WTC11 (cell line): ENCODE measurements at regions not wholly inside any gene's neighbourhood (a gene's known extent, or its start where the extent isn't known, plus 50 kb on each side); places are given as distances from the start of the nearest gene placed in this dataset.

Experiments used
- ATAC-seq: fragments of 200-7000 bp; cut with Tn5 transposase; 2 replicates; pipeline ENCODE4 v1.10.0; 2021; ENCODE audit warnings: mild to moderate bottlenecking, moderate library complexity
- CTCF ChIA-PET: fragments of 300-600 bp; sonication (Branson Sonifier 250); formaldehyde crosslinking; loops from one replicate; lab custom pipeline; 2021; ENCODE audit warnings: antibody characterized with exemption; lab: Charles Lee
- POLR2A ChIA-PET: fragments of 350-600 bp; sonication (Branson Sonifier 250); formaldehyde crosslinking; loops from one replicate; lab custom pipeline; 2021; ENCODE audit warnings: antibody characterized with exemption; lab: Charles Lee
- DNase-seq: peaks from one replicate; pipeline ENCODE4 v3.0.0; 2021; ENCODE audit warnings: low spot score
- H3K27ac Mint-ChIP-seq: 2 replicates; pipeline ENCODE4 v1.8.0; 2021; ENCODE audit warnings: mixed read lengths
- H3K27me3 Mint-ChIP-seq: 2 replicates; pipeline ENCODE4 v1.8.0; 2021; ENCODE audit warnings: low read depth, mild to moderate bottlenecking, moderate library complexity, mixed read lengths
- H3K36me3 Mint-ChIP-seq: 2 replicates; pipeline ENCODE4 v1.8.0; 2021; ENCODE audit warnings: mixed read lengths
- H3K4me1 Mint-ChIP-seq: 2 replicates; pipeline ENCODE4 v1.8.0; 2022; ENCODE audit warnings: mixed read lengths
- H3K4me3 Mint-ChIP-seq: 2 replicates; pipeline ENCODE4 v1.8.0; 2021; ENCODE audit warnings: mild to moderate bottlenecking, moderate library complexity, mixed read lengths
- H3K9me3 Mint-ChIP-seq: 2 replicates; pipeline ENCODE4 v1.8.0; 2021; ENCODE audit warnings: mixed read lengths
- CREB1 ChIP-seq: sonication (generic); formaldehyde crosslinking; IDR thresholded peaks from 2 replicates; pipeline ENCODE4 v1.8.0; 2023; ENCODE audit warnings: mild to moderate bottlenecking, missing genetic modification reagents
- FOXK1 ChIP-seq: sonication (generic); formaldehyde crosslinking; IDR thresholded peaks from 2 replicates; pipeline ENCODE4 v1.8.0; 2022; ENCODE audit warnings: mild to moderate bottlenecking, moderate library complexity, missing genetic modification reagents
- GRHL2 ChIP-seq: fragments of 250-450 bp; sonication (Bioruptor Pico); IDR thresholded peaks from 2 replicates; pipeline ENCODE4 v1.8.0; 2022; ENCODE audit warnings: mild to moderate bottlenecking, moderate library complexity; ENCODE audit not compliant: insufficient replicate concordance, severe bottlenecking
- GTF2I ChIP-seq: fragments of 250-450 bp; sonication (Bioruptor Pico); conservative IDR thresholded peaks from 2 replicates; pipeline ENCODE4 v1.4.0; 2021; ENCODE audit warnings: mild to moderate bottlenecking
- IRF2 ChIP-seq: sonication (generic); formaldehyde crosslinking; IDR thresholded peaks from 2 replicates; pipeline ENCODE4 v1.8.0; 2022; ENCODE audit warnings: low read depth, missing genetic modification reagents, borderline replicate concordance
- NFYB ChIP-seq: sonication (generic); formaldehyde crosslinking; conservative IDR thresholded peaks from 2 replicates; pipeline ENCODE4 v1.8.0; 2022; ENCODE audit warnings: low read depth, missing genetic modification reagents
- NR1H2 ChIP-seq: sonication (generic); formaldehyde crosslinking; IDR thresholded peaks from 2 replicates; pipeline ENCODE4 v1.9.0; 2021; ENCODE audit warnings: mild to moderate bottlenecking, moderate library complexity, missing genetic modification reagents
- PRRX2 ChIP-seq: fragments of 250-450 bp; sonication (Bioruptor Pico); IDR thresholded peaks from 2 replicates; pipeline ENCODE4 v1.8.0; 2021; ENCODE audit warnings: mild to moderate bottlenecking
- RELA ChIP-seq: sonication (generic); formaldehyde crosslinking; IDR thresholded peaks from 2 replicates; pipeline ENCODE4 v1.8.1; 2022; ENCODE audit warnings: missing genetic modification reagents, mild to moderate bottlenecking, borderline replicate concordance
- TEAD1 ChIP-seq: sonication (generic); formaldehyde crosslinking; IDR thresholded peaks from 2 replicates; pipeline ENCODE4 v1.8.0; 2022; ENCODE audit warnings: mild to moderate bottlenecking, missing genetic modification reagents
- TEAD4 ChIP-seq: sonication (generic); formaldehyde crosslinking; IDR thresholded peaks from 2 replicates; pipeline ENCODE4 v1.8.0; 2022; ENCODE audit warnings: mild to moderate bottlenecking, missing genetic modification reagents
- ZNF138 ChIP-seq: sonication (generic); formaldehyde crosslinking; conservative IDR thresholded peaks from 2 replicates; pipeline ENCODE4 v1.8.1; 2022; ENCODE audit warnings: mild to moderate bottlenecking, moderate library complexity, missing genetic modification reagents
- ZNF317 ChIP-seq: sonication (generic); formaldehyde crosslinking; IDR thresholded peaks from 2 replicates; pipeline ENCODE4 v1.8.1; 2023; ENCODE audit warnings: low read depth, mild to moderate bottlenecking, moderate library complexity, missing genetic modification reagents, borderline replicate concordance
- TF ChIP-seq, protein P1 (sequence below): sonication (generic); formaldehyde crosslinking; IDR thresholded peaks from 2 replicates; pipeline ENCODE4 v1.8.1; 2022; ENCODE audit warnings: low read depth, mild to moderate bottlenecking, moderate library complexity, missing genetic modification reagents, borderline replicate concordance
- TF ChIP-seq, protein P2 (sequence below): sonication (generic); formaldehyde crosslinking; IDR thresholded peaks from 2 replicates; pipeline ENCODE4 v1.8.1; 2023; ENCODE audit warnings: mild to moderate bottlenecking, missing genetic modification reagents, moderate library complexity
- TF ChIP-seq, protein P3 (sequence below): sonication (generic); formaldehyde crosslinking; IDR thresholded peaks from 2 replicates; pipeline ENCODE4 v1.8.0; 2022; ENCODE audit warnings: mild to moderate bottlenecking, missing genetic modification reagents
- TF ChIP-seq, protein P4 (sequence below): sonication (generic); formaldehyde crosslinking; IDR thresholded peaks from 2 replicates; pipeline ENCODE4 v1.8.1; 2023; ENCODE audit warnings: mild to moderate bottlenecking, missing genetic modification reagents
- TF ChIP-seq, protein P5 (sequence below): sonication (generic); formaldehyde crosslinking; IDR thresholded peaks from 2 replicates; pipeline ENCODE4 v1.8.0; 2023; ENCODE audit warnings: missing genetic modification reagents, mild to moderate bottlenecking, borderline replicate concordance
- TF ChIP-seq, protein P6 (sequence below): fragments of 250-450 bp; sonication (Bioruptor Pico); IDR thresholded peaks from 2 replicates; pipeline ENCODE4 v2.1.2; 2022; ENCODE audit warnings: mild to moderate bottlenecking, moderate library complexity
- TF ChIP-seq, protein P7 (sequence below): sonication (generic); formaldehyde crosslinking; IDR thresholded peaks from 2 replicates; pipeline ENCODE4 v1.8.1; 2023; ENCODE audit warnings: mild to moderate bottlenecking, moderate library complexity, missing genetic modification reagents

DNA sequence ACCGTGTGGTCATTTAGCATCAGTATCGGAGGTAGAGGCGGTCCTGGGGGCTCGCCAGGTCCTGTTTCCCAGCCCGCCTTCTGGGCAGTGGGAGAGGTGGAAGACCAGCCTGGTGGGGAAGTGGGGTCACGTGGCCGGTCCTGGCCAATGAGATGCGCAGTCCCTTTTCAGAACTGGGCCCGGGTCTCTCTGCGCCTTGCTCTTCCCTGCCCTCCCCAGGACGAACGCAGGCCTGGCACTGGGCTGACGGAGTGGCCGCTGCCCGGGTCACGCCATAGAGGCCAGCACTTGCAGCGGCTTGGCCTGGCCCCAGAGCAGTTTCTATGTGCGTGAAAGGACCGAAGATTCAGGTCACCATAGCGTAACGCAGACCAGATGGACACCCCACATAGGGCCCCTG lies 97.6 kb downstream of the OLFM1 start:
- TF ChIP-seq, protein P1, sequence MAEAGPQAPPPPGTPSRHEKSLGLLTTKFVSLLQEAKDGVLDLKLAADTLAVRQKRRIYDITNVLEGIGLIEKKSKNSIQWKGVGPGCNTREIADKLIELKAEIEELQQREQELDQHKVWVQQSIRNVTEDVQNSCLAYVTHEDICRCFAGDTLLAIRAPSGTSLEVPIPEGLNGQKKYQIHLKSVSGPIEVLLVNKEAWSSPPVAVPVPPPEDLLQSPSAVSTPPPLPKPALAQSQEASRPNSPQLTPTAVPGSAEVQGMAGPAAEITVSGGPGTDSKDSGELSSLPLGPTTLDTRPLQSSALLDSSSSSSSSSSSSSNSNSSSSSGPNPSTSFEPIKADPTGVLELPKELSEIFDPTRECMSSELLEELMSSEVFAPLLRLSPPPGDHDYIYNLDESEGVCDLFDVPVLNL (CRISPR knock-in tag) = no peak
- TF ChIP-seq NFYB (CRISPR knock-in tag) (no peak), NR1H2 (no peak), IRF2 (no peak)
- TF ChIP-seq, protein P2, sequence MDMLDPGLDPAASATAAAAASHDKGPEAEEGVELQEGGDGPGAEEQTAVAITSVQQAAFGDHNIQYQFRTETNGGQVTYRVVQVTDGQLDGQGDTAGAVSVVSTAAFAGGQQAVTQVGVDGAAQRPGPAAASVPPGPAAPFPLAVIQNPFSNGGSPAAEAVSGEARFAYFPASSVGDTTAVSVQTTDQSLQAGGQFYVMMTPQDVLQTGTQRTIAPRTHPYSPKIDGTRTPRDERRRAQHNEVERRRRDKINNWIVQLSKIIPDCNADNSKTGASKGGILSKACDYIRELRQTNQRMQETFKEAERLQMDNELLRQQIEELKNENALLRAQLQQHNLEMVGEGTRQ = peak; percentile 79
- TF ChIP-seq, protein P3, sequence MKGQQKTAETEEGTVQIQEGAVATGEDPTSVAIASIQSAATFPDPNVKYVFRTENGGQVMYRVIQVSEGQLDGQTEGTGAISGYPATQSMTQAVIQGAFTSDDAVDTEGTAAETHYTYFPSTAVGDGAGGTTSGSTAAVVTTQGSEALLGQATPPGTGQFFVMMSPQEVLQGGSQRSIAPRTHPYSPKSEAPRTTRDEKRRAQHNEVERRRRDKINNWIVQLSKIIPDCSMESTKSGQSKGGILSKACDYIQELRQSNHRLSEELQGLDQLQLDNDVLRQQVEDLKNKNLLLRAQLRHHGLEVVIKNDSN = peak; percentile 56; the same call in 1 of the 2 replicates
- POLR2A ChIA-PET = no interaction called here
- DNase-seq (no peak), ATAC-seq (no peak)
- H3K4me1 Mint-ChIP-seq = peaks cover 4% of the 10 kb centered on the region; the same call in 1 of the 2 replicates
- no peaks in the 10 kb centered on the region for H3K36me3 Mint-ChIP-seq
- H3K9me3 Mint-ChIP-seq = no peaks in the 10 kb centered on the region
- H3K4me3 Mint-ChIP-seq = no peak overlapping the region
- H3K27ac Mint-ChIP-seq = no peak overlapping the region
- H3K27me3 Mint-ChIP-seq = peaks cover 3% of the 10 kb centered on the region; the same call in 1 of the 2 replicates
- CTCF ChIA-PET = no interaction called here

DNA sequence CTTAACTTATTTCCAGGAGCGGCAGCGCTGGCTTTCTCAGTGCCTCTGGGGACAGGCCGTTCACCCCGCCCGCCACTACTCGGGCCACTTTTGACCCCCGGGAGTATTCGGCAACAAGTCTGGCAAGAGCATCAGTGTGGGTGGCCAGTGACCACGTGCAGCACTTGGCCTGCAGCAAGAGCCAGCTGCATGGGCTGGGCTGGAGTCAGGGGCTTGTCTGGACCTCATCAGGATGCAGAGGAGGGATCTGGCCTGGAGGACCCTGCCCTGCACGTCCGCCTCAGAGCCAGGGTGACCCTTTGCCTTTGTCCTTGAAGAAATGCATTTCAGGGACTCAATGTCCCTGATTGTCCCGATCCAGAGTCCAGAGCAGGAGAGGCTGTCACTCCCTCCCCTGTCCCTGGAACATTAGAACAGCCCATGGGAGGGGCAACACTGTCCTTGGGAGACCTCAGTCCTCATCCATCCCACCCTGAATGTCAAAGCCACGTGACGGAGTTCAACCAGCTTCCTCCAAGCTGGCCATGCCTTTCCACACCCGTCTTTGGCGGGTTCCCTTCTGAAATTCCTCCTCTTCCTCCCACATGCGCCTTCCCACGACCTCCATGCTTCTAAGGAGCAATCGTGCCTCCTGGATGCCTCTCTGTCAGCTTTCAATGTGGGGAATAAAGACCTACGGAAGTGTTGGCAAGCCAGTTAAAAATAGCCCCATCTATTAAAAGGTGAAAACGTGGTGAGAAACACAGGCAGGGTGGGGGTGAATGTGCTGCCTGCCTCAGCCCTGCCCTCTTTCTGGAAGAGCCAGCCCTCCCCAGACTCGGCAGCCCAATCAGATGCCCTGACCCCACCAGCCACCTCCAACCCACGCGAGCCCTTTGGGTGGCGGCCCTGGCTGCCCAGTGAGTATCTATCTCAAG lies 99.0 kb downstream of the OLFM1 start:
- ATAC-seq = no peak
- DNase-seq = no peak
- no peaks in the 10 kb centered on the region for H3K36me3 Mint-ChIP-seq
- H3K27me3 Mint-ChIP-seq = peaks cover 3% of the 10 kb centered on the region; the same call in 1 of the 2 replicates
- H3K9me3 Mint-ChIP-seq = no peaks in the 10 kb centered on the region
- H3K4me1 Mint-ChIP-seq = peaks cover 4% of the 10 kb centered on the region; the same call in 1 of the 2 replicates
- ChIA-PET CTCF (no interaction called here), POLR2A (no interaction called here)
- no peak overlapping the region for H3K27ac Mint-ChIP-seq
- no peak overlapping the region for H3K4me3 Mint-ChIP-seq
- no peak for TF ChIP-seq ZNF317 (CRISPR knock-in tag)
- TF ChIP-seq RELA = no peak
- no peak for TF ChIP-seq TEAD4 (CRISPR knock-in tag)
- no peak for TF ChIP-seq CREB1 (CRISPR knock-in tag)
- no peak for TF ChIP-seq ZNF138 (CRISPR knock-in tag)
- TF ChIP-seq, protein P4, sequence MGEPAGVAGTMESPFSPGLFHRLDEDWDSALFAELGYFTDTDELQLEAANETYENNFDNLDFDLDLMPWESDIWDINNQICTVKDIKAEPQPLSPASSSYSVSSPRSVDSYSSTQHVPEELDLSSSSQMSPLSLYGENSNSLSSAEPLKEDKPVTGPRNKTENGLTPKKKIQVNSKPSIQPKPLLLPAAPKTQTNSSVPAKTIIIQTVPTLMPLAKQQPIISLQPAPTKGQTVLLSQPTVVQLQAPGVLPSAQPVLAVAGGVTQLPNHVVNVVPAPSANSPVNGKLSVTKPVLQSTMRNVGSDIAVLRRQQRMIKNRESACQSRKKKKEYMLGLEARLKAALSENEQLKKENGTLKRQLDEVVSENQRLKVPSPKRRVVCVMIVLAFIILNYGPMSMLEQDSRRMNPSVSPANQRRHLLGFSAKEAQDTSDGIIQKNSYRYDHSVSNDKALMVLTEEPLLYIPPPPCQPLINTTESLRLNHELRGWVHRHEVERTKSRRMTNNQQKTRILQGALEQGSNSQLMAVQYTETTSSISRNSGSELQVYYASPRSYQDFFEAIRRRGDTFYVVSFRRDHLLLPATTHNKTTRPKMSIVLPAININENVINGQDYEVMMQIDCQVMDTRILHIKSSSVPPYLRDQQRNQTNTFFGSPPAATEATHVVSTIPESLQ (CRISPR knock-in tag) = no peak
- no peak for TF ChIP-seq GTF2I
- TF ChIP-seq PRRX2 (CRISPR knock-in tag) = no peak
- TF ChIP-seq GRHL2 = no peak
- TF ChIP-seq, protein P5, sequence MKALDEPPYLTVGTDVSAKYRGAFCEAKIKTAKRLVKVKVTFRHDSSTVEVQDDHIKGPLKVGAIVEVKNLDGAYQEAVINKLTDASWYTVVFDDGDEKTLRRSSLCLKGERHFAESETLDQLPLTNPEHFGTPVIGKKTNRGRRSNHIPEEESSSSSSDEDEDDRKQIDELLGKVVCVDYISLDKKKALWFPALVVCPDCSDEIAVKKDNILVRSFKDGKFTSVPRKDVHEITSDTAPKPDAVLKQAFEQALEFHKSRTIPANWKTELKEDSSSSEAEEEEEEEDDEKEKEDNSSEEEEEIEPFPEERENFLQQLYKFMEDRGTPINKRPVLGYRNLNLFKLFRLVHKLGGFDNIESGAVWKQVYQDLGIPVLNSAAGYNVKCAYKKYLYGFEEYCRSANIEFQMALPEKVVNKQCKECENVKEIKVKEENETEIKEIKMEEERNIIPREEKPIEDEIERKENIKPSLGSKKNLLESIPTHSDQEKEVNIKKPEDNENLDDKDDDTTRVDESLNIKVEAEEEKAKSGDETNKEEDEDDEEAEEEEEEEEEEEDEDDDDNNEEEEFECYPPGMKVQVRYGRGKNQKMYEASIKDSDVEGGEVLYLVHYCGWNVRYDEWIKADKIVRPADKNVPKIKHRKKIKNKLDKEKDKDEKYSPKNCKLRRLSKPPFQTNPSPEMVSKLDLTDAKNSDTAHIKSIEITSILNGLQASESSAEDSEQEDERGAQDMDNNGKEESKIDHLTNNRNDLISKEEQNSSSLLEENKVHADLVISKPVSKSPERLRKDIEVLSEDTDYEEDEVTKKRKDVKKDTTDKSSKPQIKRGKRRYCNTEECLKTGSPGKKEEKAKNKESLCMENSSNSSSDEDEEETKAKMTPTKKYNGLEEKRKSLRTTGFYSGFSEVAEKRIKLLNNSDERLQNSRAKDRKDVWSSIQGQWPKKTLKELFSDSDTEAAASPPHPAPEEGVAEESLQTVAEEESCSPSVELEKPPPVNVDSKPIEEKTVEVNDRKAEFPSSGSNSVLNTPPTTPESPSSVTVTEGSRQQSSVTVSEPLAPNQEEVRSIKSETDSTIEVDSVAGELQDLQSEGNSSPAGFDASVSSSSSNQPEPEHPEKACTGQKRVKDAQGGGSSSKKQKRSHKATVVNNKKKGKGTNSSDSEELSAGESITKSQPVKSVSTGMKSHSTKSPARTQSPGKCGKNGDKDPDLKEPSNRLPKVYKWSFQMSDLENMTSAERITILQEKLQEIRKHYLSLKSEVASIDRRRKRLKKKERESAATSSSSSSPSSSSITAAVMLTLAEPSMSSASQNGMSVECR = no peak
- TF ChIP-seq, protein P6, sequence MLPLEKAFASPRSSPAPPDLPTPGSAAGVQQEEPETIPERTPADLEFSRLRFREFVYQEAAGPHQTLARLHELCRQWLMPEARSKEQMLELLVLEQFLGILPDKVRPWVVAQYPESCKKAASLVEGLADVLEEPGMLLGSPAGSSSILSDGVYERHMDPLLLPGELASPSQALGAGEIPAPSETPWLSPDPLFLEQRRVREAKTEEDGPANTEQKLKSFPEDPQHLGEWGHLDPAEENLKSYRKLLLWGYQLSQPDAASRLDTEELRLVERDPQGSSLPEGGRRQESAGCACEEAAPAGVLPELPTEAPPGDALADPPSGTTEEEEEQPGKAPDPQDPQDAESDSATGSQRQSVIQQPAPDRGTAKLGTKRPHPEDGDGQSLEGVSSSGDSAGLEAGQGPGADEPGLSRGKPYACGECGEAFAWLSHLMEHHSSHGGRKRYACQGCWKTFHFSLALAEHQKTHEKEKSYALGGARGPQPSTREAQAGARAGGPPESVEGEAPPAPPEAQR (CRISPR knock-in tag) = no peak
- no peak for TF ChIP-seq NFYB (CRISPR knock-in tag)
- no peak for TF ChIP-seq FOXK1 (CRISPR knock-in tag)
- no peak for TF ChIP-seq TEAD1 (CRISPR knock-in tag)
- TF ChIP-seq, protein P7, sequence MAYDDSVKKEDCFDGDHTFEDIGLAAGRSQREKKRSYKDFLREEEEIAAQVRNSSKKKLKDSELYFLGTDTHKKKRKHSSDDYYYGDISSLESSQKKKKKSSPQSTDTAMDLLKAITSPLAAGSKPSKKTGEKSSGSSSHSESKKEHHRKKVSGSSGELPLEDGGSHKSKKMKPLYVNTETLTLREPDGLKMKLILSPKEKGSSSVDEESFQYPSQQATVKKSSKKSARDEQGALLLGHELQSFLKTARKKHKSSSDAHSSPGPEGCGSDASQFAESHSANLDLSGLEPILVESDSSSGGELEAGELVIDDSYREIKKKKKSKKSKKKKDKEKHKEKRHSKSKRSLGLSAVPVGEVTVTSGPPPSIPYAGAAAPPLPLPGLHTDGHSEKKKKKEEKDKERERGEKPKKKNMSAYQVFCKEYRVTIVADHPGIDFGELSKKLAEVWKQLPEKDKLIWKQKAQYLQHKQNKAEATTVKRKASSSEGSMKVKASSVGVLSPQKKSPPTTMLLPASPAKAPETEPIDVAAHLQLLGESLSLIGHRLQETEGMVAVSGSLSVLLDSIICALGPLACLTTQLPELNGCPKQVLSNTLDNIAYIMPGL = no peak
